ENCODE measurements at regions not wholly inside any gene's neighbourhood (a gene's known extent, or its start where the extent isn't known, plus 50 kb on each side); places are given as distances from the start of the nearest gene placed in this dataset.

DNA sequence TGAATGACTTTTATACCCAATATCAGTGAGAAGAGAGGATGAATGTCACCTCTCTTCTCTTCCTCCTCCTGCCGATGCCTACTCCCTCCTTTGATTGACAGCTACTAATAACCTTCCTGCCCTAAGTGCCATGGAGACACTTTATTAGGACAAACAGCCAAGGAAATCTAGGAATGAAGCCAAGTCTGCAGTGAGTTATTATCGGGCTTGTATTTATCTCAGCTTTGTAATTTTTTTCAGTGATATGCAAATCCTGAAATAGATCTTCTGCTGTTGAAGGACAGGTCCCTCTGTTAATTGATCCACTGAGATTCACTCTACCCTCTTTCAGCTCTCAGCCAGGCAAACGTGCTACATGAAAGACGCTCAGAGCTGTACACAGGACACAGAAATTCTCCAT is 686.7 kb downstream of the TMEM182 start:
- FAIRE-seq (no peak), DNase-seq (peak in 1 of 5 donors; percentile 6)
- intact Hi-C loops (cut with DNase I), result no loop called here
- no peak overlapping the region for H3K27ac ChIP-seq (ENCODE audit: low read depth in 2 of 2, low read length in 2 of 2)
- no peaks in the 10 kb centered on the region for H3K9me3 ChIP-seq (ENCODE audit: control insufficient read depth in 2 of 3, insufficient read depth in 1 of 3, low read length in 3 of 3)
- TF ChIP-seq, protein P1, sequence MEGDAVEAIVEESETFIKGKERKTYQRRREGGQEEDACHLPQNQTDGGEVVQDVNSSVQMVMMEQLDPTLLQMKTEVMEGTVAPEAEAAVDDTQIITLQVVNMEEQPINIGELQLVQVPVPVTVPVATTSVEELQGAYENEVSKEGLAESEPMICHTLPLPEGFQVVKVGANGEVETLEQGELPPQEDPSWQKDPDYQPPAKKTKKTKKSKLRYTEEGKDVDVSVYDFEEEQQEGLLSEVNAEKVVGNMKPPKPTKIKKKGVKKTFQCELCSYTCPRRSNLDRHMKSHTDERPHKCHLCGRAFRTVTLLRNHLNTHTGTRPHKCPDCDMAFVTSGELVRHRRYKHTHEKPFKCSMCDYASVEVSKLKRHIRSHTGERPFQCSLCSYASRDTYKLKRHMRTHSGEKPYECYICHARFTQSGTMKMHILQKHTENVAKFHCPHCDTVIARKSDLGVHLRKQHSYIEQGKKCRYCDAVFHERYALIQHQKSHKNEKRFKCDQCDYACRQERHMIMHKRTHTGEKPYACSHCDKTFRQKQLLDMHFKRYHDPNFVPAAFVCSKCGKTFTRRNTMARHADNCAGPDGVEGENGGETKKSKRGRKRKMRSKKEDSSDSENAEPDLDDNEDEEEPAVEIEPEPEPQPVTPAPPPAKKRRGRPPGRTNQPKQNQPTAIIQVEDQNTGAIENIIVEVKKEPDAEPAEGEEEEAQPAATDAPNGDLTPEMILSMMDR (IDR thresholded peaks at IDR 0.05; ENCODE audit: borderline replicate concordance, extremely low read depth, insufficient read depth), result no peak
- H3K9ac ChIP-seq (ENCODE audit: low read length in 3 of 3), result no peak overlapping the region
- H3K27me3 ChIP-seq (ENCODE audit: control insufficient read depth, insufficient read depth, low read length), result no peaks in the 10 kb centered on the region
- H3K36me3 ChIP-seq (ENCODE audit: control insufficient read depth in 2 of 3, insufficient read depth in 3 of 3, low read length in 3 of 3), result no peaks in the 10 kb centered on the region
- H3K4me1 ChIP-seq (ENCODE audit: control insufficient read depth in 2 of 3, insufficient read depth in 2 of 3, low read depth in 1 of 3, low read length in 3 of 3), result no peaks in the 10 kb centered on the region
- no peak overlapping the region for H3K4me3 ChIP-seq (ENCODE audit: low read length in 3 of 3)

DNA sequence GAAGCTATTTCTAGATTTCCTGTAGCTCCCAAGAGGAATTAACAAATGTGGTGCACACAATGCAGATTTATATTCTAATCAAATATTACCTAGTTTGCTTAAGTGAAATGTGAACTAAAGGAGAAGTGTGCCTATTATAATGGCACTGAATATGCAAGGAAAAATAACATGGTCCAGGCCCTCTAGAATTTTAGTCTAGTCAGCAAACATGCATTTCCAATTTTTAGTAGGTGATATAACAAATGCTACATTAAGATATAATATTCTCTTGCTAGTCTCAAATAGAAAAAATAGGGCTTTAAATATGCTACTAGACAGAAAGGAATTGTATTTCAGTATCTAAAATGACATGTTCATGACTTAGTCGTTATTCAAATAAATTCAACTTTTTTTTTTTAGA is 689.5 kb downstream of the TMEM182 start:
- Histone ChIP-seq H3K27me3 (ENCODE audit: control insufficient read depth, insufficient read depth, low read length) (no peaks in the 10 kb centered on the region), H3K9ac (ENCODE audit: low read length in 3 of 3) (no peak overlapping the region), H3K36me3 (ENCODE audit: control insufficient read depth in 2 of 3, insufficient read depth in 3 of 3, low read length in 3 of 3) (no peaks in the 10 kb centered on the region), H3K4me3 (ENCODE audit: low read length in 3 of 3) (no peak overlapping the region), H3K9me3 (ENCODE audit: control insufficient read depth in 2 of 3, insufficient read depth in 1 of 3, low read length in 3 of 3) (no peaks in the 10 kb centered on the region), H3K27ac (ENCODE audit: low read depth in 2 of 2, low read length in 2 of 2) (no peak overlapping the region), H3K4me1 (ENCODE audit: control insufficient read depth in 2 of 3, insufficient read depth in 2 of 3, low read depth in 1 of 3, low read length in 3 of 3) (no peaks in the 10 kb centered on the region)
- intact Hi-C loops (cut with DNase I), result no loop called here
- TF ChIP-seq, protein P1 (IDR thresholded peaks at IDR 0.05; ENCODE audit: borderline replicate concordance, extremely low read depth, insufficient read depth), result no peak
- FAIRE-seq (no peak), DNase-seq (no peak)

DNA sequence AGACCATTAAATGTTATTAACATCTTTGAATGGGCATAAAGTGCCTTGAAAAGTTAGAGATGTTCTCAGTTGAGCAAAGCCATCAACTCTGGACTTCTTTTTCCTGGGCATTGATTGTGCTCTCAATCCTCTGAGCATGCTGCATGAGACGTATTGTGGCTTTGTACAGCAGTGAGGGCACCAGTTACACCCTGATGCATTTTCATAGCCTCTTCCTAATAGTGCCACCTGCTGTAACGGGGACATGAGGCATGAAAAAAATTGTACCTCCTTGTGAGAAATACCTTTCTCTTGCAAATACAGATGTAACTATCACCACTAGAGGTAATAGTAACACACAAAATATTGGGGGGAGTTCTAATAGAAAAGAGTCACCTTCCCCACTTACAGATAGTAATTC is 697.5 kb downstream of the TMEM182 start:
- peak in 3 of 5 donors; percentile 10 to 27 (median 16) for DNase-seq
- Histone ChIP-seq H3K9ac (ENCODE audit: low read length in 3 of 3) (no peak overlapping the region), H3K4me3 (ENCODE audit: low read length in 3 of 3) (no peak overlapping the region), H3K36me3 (ENCODE audit: control insufficient read depth in 2 of 3, insufficient read depth in 3 of 3, low read length in 3 of 3) (no peaks in the 10 kb centered on the region), H3K27ac (ENCODE audit: low read depth in 2 of 2, low read length in 2 of 2) (no peak overlapping the region), H3K9me3 (ENCODE audit: control insufficient read depth in 2 of 3, insufficient read depth in 1 of 3, low read length in 3 of 3) (no peaks in the 10 kb centered on the region), H3K4me1 (ENCODE audit: control insufficient read depth in 2 of 3, insufficient read depth in 2 of 3, low read depth in 1 of 3, low read length in 3 of 3) (no peaks in the 10 kb centered on the region), H3K27me3 (ENCODE audit: control insufficient read depth, insufficient read depth, low read length) (no peaks in the 10 kb centered on the region)
- no peak for FAIRE-seq
- TF ChIP-seq, protein P1 (IDR thresholded peaks at IDR 0.05; ENCODE audit: borderline replicate concordance, extremely low read depth, insufficient read depth), result peak; percentile 16
- intact Hi-C loops (cut with DNase I), result no loop called here

DNA sequence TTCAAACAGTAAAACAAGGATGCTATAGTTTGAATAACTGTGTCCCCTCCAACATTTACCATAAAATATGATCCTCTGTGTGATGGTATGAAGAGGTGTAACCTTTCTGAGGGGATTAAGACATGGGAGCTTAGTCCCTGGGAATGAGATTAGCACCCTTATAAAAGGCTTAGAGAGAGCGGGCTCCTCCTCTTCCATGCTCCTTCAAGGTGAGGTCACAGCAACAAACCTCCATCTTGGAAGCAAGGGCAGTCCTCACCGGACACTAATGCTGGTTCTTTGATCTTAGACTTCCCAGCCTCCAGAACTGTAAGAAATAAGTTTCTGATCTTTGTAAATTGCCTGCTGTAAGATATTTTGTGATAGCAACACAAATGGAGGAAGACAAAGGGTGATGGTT is 700.3 kb downstream of the TMEM182 start:
- TF ChIP-seq, protein P1 (IDR thresholded peaks at IDR 0.05; ENCODE audit: borderline replicate concordance, extremely low read depth, insufficient read depth), result no peak
- DNase-seq (no peak), FAIRE-seq (no peak)
- no peaks in the 10 kb centered on the region for H3K9me3 ChIP-seq (ENCODE audit: control insufficient read depth in 2 of 3, insufficient read depth in 1 of 3, low read length in 3 of 3)
- H3K9ac ChIP-seq (ENCODE audit: low read length in 3 of 3), result no peak overlapping the region
- no peak overlapping the region for H3K4me3 ChIP-seq (ENCODE audit: low read length in 3 of 3)
- H3K27me3 ChIP-seq (ENCODE audit: control insufficient read depth, insufficient read depth, low read length), result no peaks in the 10 kb centered on the region
- H3K4me1 ChIP-seq (ENCODE audit: control insufficient read depth in 2 of 3, insufficient read depth in 2 of 3, low read depth in 1 of 3, low read length in 3 of 3), result no peaks in the 10 kb centered on the region
- no peak overlapping the region for H3K27ac ChIP-seq (ENCODE audit: low read depth in 2 of 2, low read length in 2 of 2)
- H3K36me3 ChIP-seq (ENCODE audit: control insufficient read depth in 2 of 3, insufficient read depth in 3 of 3, low read length in 3 of 3), result no peaks in the 10 kb centered on the region
- intact Hi-C loops (cut with DNase I), result no loop called here

All from kidney (tissue), 13 donors.